ENCODE measurements at regions not wholly inside any gene's neighbourhood (a gene's known extent, or its start where the extent isn't known, plus 50 kb on each side); places are given as distances from the start of the nearest gene placed in this dataset.

DNA sequence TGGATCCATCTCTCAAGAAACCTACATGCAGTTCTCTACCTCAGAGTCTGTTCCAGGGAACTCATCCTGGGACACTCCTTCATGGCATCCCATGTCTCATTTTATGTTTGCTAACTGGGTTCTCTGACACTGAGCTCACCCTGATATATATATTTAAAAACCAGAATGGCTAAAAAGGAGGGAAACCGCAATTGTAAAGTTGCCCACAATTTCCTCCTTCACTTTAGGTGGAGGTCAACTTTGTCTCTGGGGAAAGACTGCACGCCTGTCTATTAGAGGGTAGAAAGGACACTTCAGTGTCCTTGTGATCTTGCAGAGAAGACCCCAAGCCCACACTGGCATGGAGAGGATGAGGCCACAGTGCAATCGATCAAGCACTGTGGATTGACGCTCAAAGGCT, 131.7 kb downstream of the TEX36 start:
- TF ChIP-seq, protein P1, sequence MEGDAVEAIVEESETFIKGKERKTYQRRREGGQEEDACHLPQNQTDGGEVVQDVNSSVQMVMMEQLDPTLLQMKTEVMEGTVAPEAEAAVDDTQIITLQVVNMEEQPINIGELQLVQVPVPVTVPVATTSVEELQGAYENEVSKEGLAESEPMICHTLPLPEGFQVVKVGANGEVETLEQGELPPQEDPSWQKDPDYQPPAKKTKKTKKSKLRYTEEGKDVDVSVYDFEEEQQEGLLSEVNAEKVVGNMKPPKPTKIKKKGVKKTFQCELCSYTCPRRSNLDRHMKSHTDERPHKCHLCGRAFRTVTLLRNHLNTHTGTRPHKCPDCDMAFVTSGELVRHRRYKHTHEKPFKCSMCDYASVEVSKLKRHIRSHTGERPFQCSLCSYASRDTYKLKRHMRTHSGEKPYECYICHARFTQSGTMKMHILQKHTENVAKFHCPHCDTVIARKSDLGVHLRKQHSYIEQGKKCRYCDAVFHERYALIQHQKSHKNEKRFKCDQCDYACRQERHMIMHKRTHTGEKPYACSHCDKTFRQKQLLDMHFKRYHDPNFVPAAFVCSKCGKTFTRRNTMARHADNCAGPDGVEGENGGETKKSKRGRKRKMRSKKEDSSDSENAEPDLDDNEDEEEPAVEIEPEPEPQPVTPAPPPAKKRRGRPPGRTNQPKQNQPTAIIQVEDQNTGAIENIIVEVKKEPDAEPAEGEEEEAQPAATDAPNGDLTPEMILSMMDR (IDR thresholded peaks at IDR 0.05) = no peak
- no peak for TF ChIP-seq POLR2A (IDR thresholded peaks at IDR 0.05)

Measured in esophagus squamous epithelium (tissue), 4 donors.